ENCODE measurements at regions not wholly inside any gene's neighbourhood (a gene's known extent, or its start where the extent isn't known, plus 50 kb on each side); places are given as distances from the start of the nearest gene placed in this dataset.

DNA sequence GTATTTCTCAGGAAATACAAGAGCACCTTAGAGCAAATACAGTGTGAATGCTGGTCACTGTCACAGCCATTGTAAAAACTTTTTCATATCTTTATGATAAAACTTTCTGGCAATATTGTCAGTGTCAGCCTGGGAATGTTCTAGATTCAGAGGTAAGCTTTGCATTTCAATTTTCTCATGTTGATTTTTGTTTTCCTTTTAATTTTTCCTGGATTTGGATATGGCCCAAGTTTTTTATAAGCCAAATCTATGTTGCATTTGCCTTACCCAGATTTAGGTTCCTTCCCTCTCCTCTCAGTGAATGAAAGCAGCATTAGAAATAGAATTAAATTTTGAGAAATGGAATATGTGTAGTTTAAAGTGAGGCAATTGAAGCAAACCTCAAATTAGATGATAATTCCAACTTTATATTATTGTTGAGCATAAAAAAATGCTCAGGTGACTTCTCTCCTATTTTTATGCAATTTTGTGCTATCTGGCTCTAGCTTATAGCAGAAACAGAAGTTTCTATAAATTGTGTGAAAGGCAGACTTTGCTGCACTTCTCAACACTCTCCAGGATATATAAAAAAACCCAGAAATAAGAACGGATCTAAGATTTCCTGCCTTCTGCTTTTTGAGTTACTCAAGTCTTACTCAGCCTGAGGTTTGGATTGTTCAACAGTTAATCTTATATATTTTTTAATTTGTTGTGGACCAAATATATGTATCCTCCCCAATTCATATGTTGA is 368.2 kb upstream of the PRICKLE1 start:
- no peak for ATAC-seq
- Histone ChIP-seq H3K27ac (no peak overlapping the region), H3K4me1 (no peaks in the 10 kb centered on the region), H3K9me3 (no peaks in the 10 kb centered on the region), H3K4me3 (no peak overlapping the region), H3K36me3 (ENCODE audit: insufficient read depth in 1 of 2, low read depth in 1 of 2) (no peaks in the 10 kb centered on the region), H3K27me3 (ENCODE audit: insufficient read depth in 3 of 3, low read length in 2 of 3) (no peaks in the 10 kb centered on the region)
- TF ChIP-seq, protein P1, sequence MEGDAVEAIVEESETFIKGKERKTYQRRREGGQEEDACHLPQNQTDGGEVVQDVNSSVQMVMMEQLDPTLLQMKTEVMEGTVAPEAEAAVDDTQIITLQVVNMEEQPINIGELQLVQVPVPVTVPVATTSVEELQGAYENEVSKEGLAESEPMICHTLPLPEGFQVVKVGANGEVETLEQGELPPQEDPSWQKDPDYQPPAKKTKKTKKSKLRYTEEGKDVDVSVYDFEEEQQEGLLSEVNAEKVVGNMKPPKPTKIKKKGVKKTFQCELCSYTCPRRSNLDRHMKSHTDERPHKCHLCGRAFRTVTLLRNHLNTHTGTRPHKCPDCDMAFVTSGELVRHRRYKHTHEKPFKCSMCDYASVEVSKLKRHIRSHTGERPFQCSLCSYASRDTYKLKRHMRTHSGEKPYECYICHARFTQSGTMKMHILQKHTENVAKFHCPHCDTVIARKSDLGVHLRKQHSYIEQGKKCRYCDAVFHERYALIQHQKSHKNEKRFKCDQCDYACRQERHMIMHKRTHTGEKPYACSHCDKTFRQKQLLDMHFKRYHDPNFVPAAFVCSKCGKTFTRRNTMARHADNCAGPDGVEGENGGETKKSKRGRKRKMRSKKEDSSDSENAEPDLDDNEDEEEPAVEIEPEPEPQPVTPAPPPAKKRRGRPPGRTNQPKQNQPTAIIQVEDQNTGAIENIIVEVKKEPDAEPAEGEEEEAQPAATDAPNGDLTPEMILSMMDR (IDR thresholded peaks at IDR 0.05): no peak
- DNase-seq: no peak
- intact Hi-C loops (cut with DNase I): no loop called here
- WGBS, 3 donors: 25 to 33% (median 28%) methylated on average over 1 of the region's 1 CpG

DNA sequence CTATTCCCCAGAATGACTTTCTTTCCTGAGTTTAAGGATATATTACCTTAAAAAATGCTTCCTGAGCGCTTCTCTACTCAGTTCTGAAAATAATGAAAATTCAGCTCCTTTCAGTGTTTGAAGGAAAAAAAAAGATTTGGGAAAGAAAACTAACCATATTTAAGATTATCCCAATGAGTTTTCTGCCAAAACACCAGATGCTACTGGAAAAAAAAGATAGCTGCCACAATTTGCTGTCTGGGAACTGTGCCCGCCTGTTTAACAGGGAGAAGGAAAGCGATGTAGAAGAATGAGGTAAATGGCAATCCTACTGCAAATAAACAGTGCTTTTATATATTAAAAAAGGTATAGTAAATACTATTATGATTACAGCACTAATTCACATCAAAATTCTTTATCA is 367.6 kb upstream of the PRICKLE1 start:
- Histone ChIP-seq H3K4me3 (no peak overlapping the region), H3K27me3 (ENCODE audit: insufficient read depth in 3 of 3, low read length in 2 of 3) (no peaks in the 10 kb centered on the region), H3K27ac (no peak overlapping the region), H3K36me3 (ENCODE audit: insufficient read depth in 1 of 2, low read depth in 1 of 2) (no peaks in the 10 kb centered on the region), H3K9me3 (no peaks in the 10 kb centered on the region), H3K4me1 (no peaks in the 10 kb centered on the region)
- WGBS, 3 donors: 79 to 85% (median 80%) methylated on average over 3 of the region's 3 CpGs
- ATAC-seq: no peak
- DNase-seq: no peak
- intact Hi-C loops (cut with DNase I): no loop called here
- TF ChIP-seq, protein P1 (IDR thresholded peaks at IDR 0.05): no peak

DNA sequence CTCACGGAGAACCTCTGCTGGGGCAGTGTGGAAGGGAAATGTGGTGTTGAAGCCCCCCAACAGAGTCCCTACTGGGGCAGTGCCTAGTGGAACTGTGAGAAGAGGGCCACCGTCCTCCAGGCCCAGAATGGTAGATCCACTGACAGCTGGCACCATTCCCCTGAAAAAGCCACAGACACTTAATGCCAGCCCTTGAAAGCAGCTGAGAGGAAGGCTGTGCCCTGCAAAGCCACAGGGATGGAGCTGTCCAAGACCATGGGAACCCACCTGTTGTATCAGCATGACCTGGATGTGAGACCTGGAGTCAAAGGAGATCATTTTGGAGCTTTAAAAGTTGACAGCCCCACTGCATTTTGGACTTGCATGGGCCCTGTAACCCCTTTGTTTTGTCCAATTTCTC is 363.5 kb upstream of the PRICKLE1 start:
- Histone ChIP-seq H3K27me3 (ENCODE audit: insufficient read depth in 3 of 3, low read length in 2 of 3) (no peaks in the 10 kb centered on the region), H3K4me3 (no peak overlapping the region), H3K27ac (no peak overlapping the region), H3K4me1 (no peaks in the 10 kb centered on the region), H3K36me3 (ENCODE audit: insufficient read depth in 1 of 2, low read depth in 1 of 2) (no peaks in the 10 kb centered on the region), H3K9me3 (no peaks in the 10 kb centered on the region)
- intact Hi-C loops (cut with DNase I): no loop called here
- TF ChIP-seq, protein P1 (IDR thresholded peaks at IDR 0.05): no peak
- WGBS, 3 donors: 75 to 94% (median 80%) methylated on average over 2 of the region's 2 CpGs
- no peak for ATAC-seq
- no peak for DNase-seq

DNA sequence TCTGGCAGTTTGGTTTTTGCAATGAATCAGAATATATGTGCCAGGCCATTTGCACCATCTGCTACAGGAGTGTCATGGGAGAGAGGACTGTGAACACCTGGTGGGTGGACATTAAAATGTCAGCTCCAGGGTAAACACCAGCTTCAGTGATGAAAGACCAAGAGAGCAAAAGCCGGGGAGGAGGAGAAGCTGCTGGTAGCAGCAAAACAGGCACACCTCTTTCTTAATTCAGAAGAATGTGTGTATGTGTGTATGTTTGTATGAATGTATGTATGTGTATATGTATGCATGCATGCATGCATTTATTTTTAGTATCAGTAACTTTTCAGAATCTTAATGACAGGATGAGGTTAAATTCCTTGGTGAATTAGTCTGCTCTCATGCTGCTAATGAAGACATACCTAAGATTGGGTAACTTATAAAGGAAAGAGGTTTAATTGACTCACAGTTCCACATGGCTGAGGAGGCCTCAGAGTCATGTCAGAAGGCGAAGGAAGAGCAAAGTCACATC is 357.4 kb upstream of the PRICKLE1 start:
- 77 to 84% (median 81%) methylated on average over 2 of the region's 2 CpGs for WGBS, 3 donors
- intact Hi-C loops (cut with DNase I): no loop called here

More for the DNA sequence above, 357.4 kb upstream of the PRICKLE1 start:
- Histone ChIP-seq H3K4me1 (no peaks in the 10 kb centered on the region), H3K27me3 (ENCODE audit: insufficient read depth in 3 of 3, low read length in 2 of 3) (no peaks in the 10 kb centered on the region), H3K9me3 (peaks cover 6% of the 10 kb centered on the region), H3K4me3 (no peak overlapping the region), H3K27ac (no peak overlapping the region), H3K36me3 (ENCODE audit: insufficient read depth in 1 of 2, low read depth in 1 of 2) (no peaks in the 10 kb centered on the region)
- ATAC-seq (no peak), DNase-seq (no peak)
- TF ChIP-seq, protein P1 (IDR thresholded peaks at IDR 0.05): no peak
